Hindlimb muscle (tissue), 1 donor: ENCODE measurements at regions not wholly inside any gene's neighbourhood (a gene's known extent, or its start where the extent isn't known, plus 50 kb on each side); places are given as distances from the start of the nearest gene placed in this dataset.
A peak's percentile ranks its signal among the peaks of the same experiment; 100 is the strongest.

Experiments used
- DNase-seq: peaks from one replicate; pipeline ENCODE4 v3.0.0-alpha.2; 2013

- DNase-seq: no peak
These were observed 577.8 kb downstream of the RPS29 start for GRCh38 chr14:49008363-49008762.

GRCh38 chr14:48991141-48991540, 595.0 kb downstream of the RPS29 start:
- no peak for DNase-seq

GRCh38 chr14:48983351-48983888, 602.8 kb downstream of the RPS29 start:
- no peak for DNase-seq

- DNase-seq: no peak
These were observed 611.2 kb downstream of the RPS29 start for GRCh38 chr14:48974994-48975393.

DNA sequence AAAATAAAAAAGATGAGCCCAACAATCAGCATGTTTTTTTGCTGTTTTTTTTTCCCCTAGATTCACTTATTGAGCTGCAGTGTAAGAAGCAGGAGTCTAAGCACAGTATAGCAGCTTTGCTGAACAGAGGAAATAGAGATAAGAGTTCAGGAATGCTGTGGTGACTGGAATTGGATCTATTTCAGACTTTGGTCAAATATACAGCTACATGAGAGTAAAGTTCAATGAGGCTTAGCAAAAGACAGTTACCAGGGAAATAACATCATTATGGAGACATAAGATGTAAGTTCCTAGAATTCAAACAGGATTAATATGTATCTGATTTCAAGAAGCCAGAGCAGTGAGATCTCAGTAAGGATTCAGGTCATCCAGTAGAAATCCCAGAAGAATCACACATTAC, 613.0 kb downstream of the RPS29 start:
- DNase-seq: no peak

GRCh38 chr14:48970943-48971342, 615.2 kb downstream of the RPS29 start:
- DNase-seq: no peak

DNA sequence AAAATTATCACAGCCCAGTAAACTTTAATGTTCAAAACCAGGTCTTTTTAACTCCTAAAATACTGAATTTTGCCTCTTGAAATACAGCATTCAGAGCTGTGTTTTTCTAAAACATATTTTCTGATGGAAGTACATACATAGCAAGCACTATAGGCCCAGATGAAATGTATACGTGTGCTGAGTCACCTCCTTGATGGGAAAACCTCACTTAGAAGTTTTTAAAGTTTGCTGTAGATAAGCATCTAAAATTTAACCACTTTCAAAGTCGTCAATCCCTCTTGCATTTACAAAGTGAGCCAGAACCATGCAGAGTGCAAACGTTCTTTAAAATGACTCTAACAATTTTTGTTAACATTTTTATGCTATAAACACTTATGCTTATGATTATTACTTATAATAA, 618.8 kb downstream of the RPS29 start:
- DNase-seq: no peak

GRCh38 chr14:48963231-48963790, 622.9 kb downstream of the RPS29 start:
- DNase-seq: no peak

DNA sequence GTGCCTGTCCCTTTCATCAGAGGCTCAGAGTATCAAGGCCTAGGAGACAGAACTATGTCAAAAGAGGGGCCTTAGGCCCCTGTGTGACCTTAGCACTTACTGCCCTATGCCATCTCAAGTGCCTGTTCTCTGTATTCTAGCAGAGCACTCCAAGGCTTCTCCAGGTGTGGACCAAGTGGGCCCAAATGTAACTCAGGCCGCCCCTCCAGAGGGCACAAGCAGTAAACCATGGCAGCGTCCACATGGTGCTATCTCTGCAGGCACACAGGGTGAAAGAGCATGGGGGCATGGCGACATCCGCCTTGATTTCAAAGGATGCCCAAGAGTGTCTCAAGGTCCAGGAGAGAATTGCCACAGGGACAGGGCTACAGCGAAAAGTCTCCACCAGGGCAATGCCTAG, 628.7 kb downstream of the RPS29 start:
- no peak for DNase-seq

DNA sequence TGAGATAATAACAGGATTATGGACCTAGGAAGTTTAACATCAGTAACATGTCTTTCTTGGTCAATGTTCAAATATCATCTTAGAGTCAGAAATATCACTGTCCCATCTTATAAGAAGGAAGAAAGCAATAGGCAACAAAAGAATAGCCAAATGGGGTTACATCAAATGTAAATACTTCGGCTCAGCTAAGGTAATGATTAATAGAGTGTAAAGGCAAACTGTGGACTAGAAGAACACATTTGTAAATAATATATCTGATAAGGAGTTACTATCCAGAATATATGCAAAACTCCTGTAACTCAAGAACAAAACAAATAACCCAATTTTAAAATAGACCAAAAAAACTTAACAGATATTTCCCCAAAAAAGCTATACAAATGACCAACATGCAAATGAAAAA, 630.3 kb downstream of the RPS29 start:
- DNase-seq: no peak

- no peak for DNase-seq
These were observed 631.7 kb downstream of the RPS29 start for GRCh38 chr14:48954446-48954845.

- DNase-seq: no peak
These were observed 641.4 kb downstream of the RPS29 start for GRCh38 chr14:48944809-48945208.

DNA sequence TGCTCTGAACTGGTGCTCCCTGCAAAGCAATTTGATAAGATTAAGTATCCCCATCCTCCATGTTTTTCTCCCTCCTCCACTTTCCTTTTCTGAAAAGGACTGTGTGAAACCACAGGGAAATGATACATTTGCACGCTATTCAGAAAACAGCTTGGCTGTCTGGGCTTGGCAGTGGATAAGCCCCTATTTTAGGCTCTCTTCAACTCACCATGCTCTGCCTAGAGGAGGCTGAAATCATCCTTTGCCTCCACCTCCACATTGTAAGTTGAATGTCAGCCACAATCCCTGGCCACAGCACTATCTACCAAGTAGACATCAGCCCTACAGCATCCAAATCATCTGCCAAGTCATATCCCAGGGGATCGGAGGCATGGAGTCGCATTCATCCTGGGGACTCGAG, 642.3 kb downstream of the RPS29 start:
- no peak for DNase-seq

DNA sequence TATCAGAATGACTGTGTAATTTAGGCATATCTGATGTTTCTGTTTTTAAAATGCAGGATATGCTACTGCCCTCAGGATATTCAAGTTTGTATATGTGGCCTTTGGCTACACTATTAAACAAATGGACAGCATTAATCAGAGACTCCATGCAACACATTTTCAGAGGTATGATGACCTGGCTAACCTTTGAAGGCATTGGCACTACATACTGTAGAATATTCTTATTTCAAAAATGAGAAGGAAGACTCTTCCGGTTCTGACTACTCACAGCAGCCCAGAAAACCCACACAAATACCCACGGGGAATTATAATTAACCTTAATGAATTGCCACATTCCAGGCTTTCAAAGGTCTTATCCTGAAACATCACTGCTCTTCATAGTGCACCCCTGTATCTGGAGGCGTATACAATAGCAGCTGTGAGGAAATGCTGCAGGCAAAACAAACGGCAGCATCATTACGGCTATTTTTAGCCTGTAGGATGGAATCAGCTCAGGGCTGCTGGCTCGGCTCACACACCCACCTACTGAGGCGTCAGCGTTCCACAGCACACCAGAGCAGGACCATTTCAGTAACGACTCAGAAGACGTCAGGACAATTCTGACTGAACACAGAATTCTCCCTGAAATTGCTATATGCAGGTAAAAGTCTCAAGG, 648.5 kb downstream of the RPS29 start:
- no peak for DNase-seq

GRCh38 chr14:48936849-48937248, 649.3 kb downstream of the RPS29 start:
- no peak for DNase-seq

GRCh38 chr14:48936362-48936761, 649.8 kb downstream of the RPS29 start:
- DNase-seq: peak; percentile 45

- DNase-seq: no peak
These were observed 661.0 kb downstream of the RPS29 start for GRCh38 chr14:48925184-48925583.

DNA sequence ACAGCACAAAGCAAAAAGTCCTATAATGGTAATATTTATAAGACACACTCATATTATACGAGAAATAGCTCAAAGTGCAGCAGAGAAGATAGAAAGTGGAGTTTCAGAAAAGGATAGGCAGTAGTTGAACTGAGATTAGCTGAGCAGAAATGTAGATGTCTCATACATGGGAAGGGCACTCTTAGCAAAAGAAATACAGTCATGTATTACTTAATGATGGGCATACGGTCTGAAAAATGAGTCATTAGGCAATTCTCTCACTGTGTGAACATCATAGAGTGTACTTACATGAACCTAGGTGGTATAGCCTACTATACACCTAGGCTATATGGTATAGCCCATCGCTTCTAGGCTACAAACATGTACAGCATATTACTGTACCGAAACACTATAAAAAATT, 671.3 kb downstream of the RPS29 start:
- no peak for DNase-seq

DNA sequence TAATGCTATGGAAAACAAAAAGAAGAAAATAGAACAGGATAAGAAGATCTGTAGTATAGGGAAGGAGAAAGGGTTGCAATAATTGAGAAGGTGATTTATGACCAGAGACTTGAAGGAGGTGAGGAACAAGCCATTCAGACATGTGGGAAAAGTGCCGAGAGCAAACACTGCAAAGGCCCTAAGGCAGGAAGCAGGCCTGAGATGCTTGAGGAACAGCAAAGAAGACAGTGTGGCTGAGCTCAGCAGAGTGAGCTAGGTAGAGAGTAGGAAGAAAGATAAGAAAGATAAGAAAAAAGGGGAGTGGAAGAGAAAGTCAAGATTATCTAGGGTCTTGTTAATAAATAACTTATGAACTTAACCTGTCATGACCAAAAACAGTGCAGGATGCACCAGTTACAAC, 671.8 kb downstream of the RPS29 start:
- no peak for DNase-seq

GRCh38 chr14:48900565-48900964, 685.6 kb downstream of the RPS29 start:
- no peak for DNase-seq

DNA sequence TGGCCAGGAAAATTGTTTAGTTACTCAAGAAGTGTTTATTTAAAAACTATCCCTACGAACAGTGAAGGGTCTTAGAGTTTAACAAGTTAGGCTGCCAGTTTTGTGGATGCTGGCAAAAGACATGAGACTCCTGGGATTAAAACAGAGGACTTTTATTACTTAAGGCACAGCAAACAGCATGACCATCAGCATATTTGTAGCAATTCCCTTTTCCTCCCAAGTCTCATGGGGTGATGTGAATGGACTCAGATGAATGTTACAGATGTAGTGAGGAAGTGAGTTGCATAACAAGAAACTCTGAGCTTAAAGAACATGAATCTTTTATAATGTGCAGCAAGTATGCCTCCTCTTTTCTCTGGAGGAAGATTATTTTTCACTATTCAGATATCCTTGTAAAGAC, 695.8 kb downstream of the RPS29 start:
- DNase-seq: no peak

GRCh38 chr14:48876806-48877340, 709.3 kb downstream of the RPS29 start:
- no peak for DNase-seq

DNA sequence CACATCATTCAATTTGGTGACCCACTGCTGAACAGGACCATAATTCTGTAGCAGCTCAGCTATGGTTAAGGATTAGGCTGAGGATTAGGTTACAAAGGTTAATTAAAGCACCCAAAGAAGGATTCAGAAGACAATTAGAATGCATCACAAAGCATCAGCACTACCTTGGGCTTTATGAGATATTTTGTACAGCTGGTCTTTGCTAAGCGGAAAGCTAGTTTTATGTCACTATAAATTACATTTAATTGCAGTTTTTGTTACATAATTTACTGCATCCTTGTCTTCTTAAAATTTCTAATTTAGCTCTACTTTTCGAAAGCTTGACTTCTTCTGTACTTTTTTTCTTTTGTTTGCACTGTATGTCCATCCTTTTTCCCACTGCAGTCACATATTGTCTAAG, 711.5 kb downstream of the RPS29 start:
- DNase-seq: no peak

GRCh38 chr14:48857366-48857765, 728.8 kb downstream of the RPS29 start:
- no peak for DNase-seq
